GM23248 (cell line): ENCODE measurements at regions not wholly inside any gene's neighbourhood (a gene's known extent, or its start where the extent isn't known, plus 50 kb on each side); places are given as distances from the start of the nearest gene placed in this dataset.

Experiments used
- DNase-seq: peaks from one replicate; pipeline ENCODE4 v3.0.0-alpha.2; 2015
- H2AFZ ChIP-seq: fragments of 200-600 bp; sonication (generic); 2 replicates; pipeline ENCODE4 v1.6.1; 2016; ENCODE audit warnings: antibody characterized with exemption
- H3F3A ChIP-seq: fragments of 200-600 bp; sonication (generic); 2 replicates; pipeline ENCODE4 v1.6.1; 2016; ENCODE audit warnings: mild to moderate bottlenecking, antibody characterized with exemption, mixed run types; ENCODE audit not compliant: insufficient read depth
- H3K27ac ChIP-seq: fragments of 200-600 bp; sonication (generic); 2 replicates; pipeline ENCODE4 v1.5.1; 2016; ENCODE audit warnings: mild to moderate bottlenecking
- H3K27me3 ChIP-seq: fragments of 200-600 bp; sonication (generic); replicated peaks from 2 replicates; pipeline ENCODE4 v1.6.1; 2016; ENCODE audit warnings: mild to moderate bottlenecking; ENCODE audit not compliant: insufficient read depth
- H3K36me3 ChIP-seq: fragments of 200-600 bp; sonication (generic); 2 replicates; pipeline ENCODE4 v1.6.1; 2016; ENCODE audit warnings: low read depth, mild to moderate bottlenecking
- H3K4me1 ChIP-seq: fragments of 200-600 bp; sonication (generic); 2 replicates; pipeline ENCODE4 v1.6.1; 2016; ENCODE audit warnings: mild to moderate bottlenecking; ENCODE audit not compliant: insufficient read depth
- H3K4me2 ChIP-seq: fragments of 200-600 bp; sonication (generic); one replicate; pipeline ENCODE4 v1.6.1; 2016; ENCODE audit warnings: mild to moderate bottlenecking; ENCODE audit not compliant: unreplicated experiment
- H3K4me3 ChIP-seq: fragments of 200-600 bp; sonication (generic); 2 replicates; pipeline ENCODE4 v1.5.1; 2016; ENCODE audit warnings: mild to moderate bottlenecking
- H3K79me2 ChIP-seq: fragments of 200-600 bp; sonication (generic); 2 replicates; pipeline ENCODE4 v1.6.1; 2016; ENCODE audit warnings: mild to moderate bottlenecking; ENCODE audit not compliant: insufficient read depth
- H3K9ac ChIP-seq: fragments of 200-600 bp; sonication (generic); 2 replicates; pipeline ENCODE4 v1.6.1; 2016; ENCODE audit warnings: mild to moderate bottlenecking
- H3K9me2 ChIP-seq: fragments of 200-600 bp; sonication (generic); 2 replicates; pipeline ENCODE4 v1.6.1; 2016; ENCODE audit warnings: mixed run types, mild to moderate bottlenecking, moderate library complexity; ENCODE audit not compliant: insufficient read depth
- H3K9me3 ChIP-seq: fragments of 200-600 bp; sonication (generic); one replicate; pipeline ENCODE4 v1.6.1; 2017; ENCODE audit warnings: low read depth
- H4K20me1 ChIP-seq: fragments of 200-600 bp; sonication (generic); 2 replicates; pipeline ENCODE4 v1.6.0; 2016; ENCODE audit not compliant: insufficient read depth
- EZH2 ChIP-seq: fragments of 200-600 bp; sonication (generic); IDR thresholded peaks from 2 replicates; pipeline ENCODE4 v1.6.1; 2018; ENCODE audit warnings: antibody characterized with exemption, mild to moderate bottlenecking; ENCODE audit not compliant: insufficient read depth, poor library complexity, severe bottlenecking
- EZH2phosphoT487 ChIP-seq: fragments of 200-600 bp; sonication (generic); IDR thresholded peaks from 2 replicates; pipeline ENCODE4 v1.6.1; 2018; ENCODE audit warnings: antibody characterized with exemption, moderate library complexity, mild to moderate bottlenecking, low read depth; ENCODE audit not compliant: insufficient read depth
- WGBS, 2 experiments: methylation state at CpG; one replicate each; pipeline ENCODE4 v1.1.6; 2015 to 2017; ENCODE audit warnings: low lambda C conversion rate in 2 of 2, low coverage in 1 of 2; ENCODE audit errors: missing lambda C conversion rate in 2 of 2; 5-methylcytosine and 5-hydroxymethylcytosine counted together
- in situ Hi-C: fragments of 300-500 bp; cut with MboI; formaldehyde crosslinking; loops from 2 replicates; pipeline ENCODE4 v1.15.0; 2020

GRCh38 chr10:90403211-90404000 lies 454.4 kb downstream of the HTR7 start:
- DNase-seq, result no peak
- Histone ChIP-seq H3K9ac (no peak overlapping the region), H3K4me3 (no peak overlapping the region), H3K36me3 (no peaks in the 10 kb centered on the region), H3K27me3 (no peaks in the 10 kb centered on the region), H3K4me2 (no peak overlapping the region), H2AFZ (no peak overlapping the region), H3K4me1 (no peaks in the 10 kb centered on the region), H3K9me2 (no peaks in the 10 kb centered on the region), H3F3A (no peaks in the 10 kb centered on the region), H3K79me2 (no peaks in the 10 kb centered on the region), H4K20me1 (no peaks in the 10 kb centered on the region), H3K9me3 (no peaks in the 10 kb centered on the region), H3K27ac (no peak overlapping the region)
- in situ Hi-C loops, result no loop called here
- WGBS, 2 experiments, result 18 to 21% methylated on average over 2 of the region's 2 CpGs
- TF ChIP-seq EZH2phosphoT487 (no peak), EZH2 (no peak)

GRCh38 chr10:90407131-90407530 lies 450.7 kb downstream of the HTR7 start:
- Histone ChIP-seq H3K27ac (no peak overlapping the region), H3K4me3 (no peak overlapping the region), H3K4me2 (no peak overlapping the region), H3K27me3 (no peaks in the 10 kb centered on the region), H3K4me1 (no peaks in the 10 kb centered on the region), H3K9ac (no peak overlapping the region), H3K9me2 (no peaks in the 10 kb centered on the region), H3F3A (no peaks in the 10 kb centered on the region), H2AFZ (no peak overlapping the region), H3K36me3 (no peaks in the 10 kb centered on the region), H3K79me2 (no peaks in the 10 kb centered on the region), H4K20me1 (no peaks in the 10 kb centered on the region), H3K9me3 (no peaks in the 10 kb centered on the region)
- no peak for DNase-seq
- TF ChIP-seq EZH2phosphoT487 (no peak), EZH2 (no peak)
- in situ Hi-C loops, result no loop called here
- 22% methylated on average over 3 of the region's 3 CpGs for WGBS, 2 experiments

- Histone ChIP-seq H3K9me3 (no peaks in the 10 kb centered on the region), H3K9ac (no peak overlapping the region), H3K36me3 (no peaks in the 10 kb centered on the region), H3K79me2 (no peaks in the 10 kb centered on the region), H3K9me2 (no peaks in the 10 kb centered on the region), H3K4me1 (no peaks in the 10 kb centered on the region), H3K27me3 (no peaks in the 10 kb centered on the region), H3K4me2 (no peak overlapping the region), H4K20me1 (no peaks in the 10 kb centered on the region), H3K27ac (no peak overlapping the region), H3K4me3 (no peak overlapping the region), H3F3A (no peaks in the 10 kb centered on the region), H2AFZ (no peak overlapping the region)
- WGBS, 2 experiments, result 4 to 20% methylated on average over 2 of the region's 2 CpGs
- in situ Hi-C loops, result no loop called here
- TF ChIP-seq EZH2 (no peak), EZH2phosphoT487 (no peak)
- no peak for DNase-seq
These were observed 450.0 kb downstream of the HTR7 start for GRCh38 chr10:90407851-90408250.

GRCh38 chr10:90412582-90412981 lies 445.3 kb downstream of the HTR7 start:
- H3K9me3 ChIP-seq, result no peaks in the 10 kb centered on the region
- no peak overlapping the region for H3K4me3 ChIP-seq
- H3K36me3 ChIP-seq, result no peaks in the 10 kb centered on the region
- H3K9me2 ChIP-seq, result no peaks in the 10 kb centered on the region
- in situ Hi-C loops, result no loop called here
- TF ChIP-seq EZH2phosphoT487 (no peak), EZH2 (no peak)
- no peaks in the 10 kb centered on the region for H3K79me2 ChIP-seq
- H4K20me1 ChIP-seq, result no peaks in the 10 kb centered on the region
- no peak overlapping the region for H3K27ac ChIP-seq
- no peak for DNase-seq
- H3K9ac ChIP-seq, result no peak overlapping the region
- H3K27me3 ChIP-seq, result no peaks in the 10 kb centered on the region
- H2AFZ ChIP-seq, result no peak overlapping the region
- H3F3A ChIP-seq, result no peaks in the 10 kb centered on the region
- no peak overlapping the region for H3K4me2 ChIP-seq
- H3K4me1 ChIP-seq, result no peaks in the 10 kb centered on the region
